ENCODE measurements at regions not wholly inside any gene's neighbourhood (a gene's known extent, or its start where the extent isn't known, plus 50 kb on each side); places are given as distances from the start of the nearest gene placed in this dataset.

DNA sequence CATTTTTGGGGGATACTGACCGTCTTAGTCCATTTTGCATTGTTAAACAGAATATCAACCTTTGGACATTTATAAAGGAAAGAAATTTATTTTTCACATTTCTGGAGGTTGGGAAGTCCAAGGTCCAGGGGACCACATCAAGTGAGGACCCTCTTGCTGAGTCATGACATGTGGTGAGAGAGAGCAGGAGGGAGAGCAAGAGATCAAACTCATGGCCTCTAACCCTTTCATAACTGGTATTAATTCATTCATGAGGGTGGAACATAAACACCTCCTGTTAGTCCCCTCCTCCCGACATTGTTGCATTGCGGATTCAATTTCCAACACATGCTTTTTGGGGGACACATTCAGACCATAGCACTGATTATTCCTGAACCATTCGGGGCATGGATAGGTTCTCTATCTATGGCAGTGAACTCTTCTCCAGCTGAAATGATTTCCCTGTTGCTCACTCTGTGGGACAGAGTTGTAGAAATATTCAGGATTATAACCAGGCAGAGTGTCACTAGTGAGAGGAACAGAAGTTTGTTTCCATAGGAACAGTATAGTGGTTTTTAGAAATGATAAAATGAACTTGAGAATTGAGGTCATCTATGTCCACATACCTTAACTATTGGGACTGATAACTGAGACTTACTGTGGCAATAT is 88.2 kb upstream of the OR9Q1 start:
- TF ChIP-seq, protein P1, sequence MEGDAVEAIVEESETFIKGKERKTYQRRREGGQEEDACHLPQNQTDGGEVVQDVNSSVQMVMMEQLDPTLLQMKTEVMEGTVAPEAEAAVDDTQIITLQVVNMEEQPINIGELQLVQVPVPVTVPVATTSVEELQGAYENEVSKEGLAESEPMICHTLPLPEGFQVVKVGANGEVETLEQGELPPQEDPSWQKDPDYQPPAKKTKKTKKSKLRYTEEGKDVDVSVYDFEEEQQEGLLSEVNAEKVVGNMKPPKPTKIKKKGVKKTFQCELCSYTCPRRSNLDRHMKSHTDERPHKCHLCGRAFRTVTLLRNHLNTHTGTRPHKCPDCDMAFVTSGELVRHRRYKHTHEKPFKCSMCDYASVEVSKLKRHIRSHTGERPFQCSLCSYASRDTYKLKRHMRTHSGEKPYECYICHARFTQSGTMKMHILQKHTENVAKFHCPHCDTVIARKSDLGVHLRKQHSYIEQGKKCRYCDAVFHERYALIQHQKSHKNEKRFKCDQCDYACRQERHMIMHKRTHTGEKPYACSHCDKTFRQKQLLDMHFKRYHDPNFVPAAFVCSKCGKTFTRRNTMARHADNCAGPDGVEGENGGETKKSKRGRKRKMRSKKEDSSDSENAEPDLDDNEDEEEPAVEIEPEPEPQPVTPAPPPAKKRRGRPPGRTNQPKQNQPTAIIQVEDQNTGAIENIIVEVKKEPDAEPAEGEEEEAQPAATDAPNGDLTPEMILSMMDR (IDR thresholded peaks at IDR 0.05): no peak
- TF ChIP-seq POLR2A (IDR thresholded peaks at IDR 0.05): no peak
- no peak for TF ChIP-seq POLR2AphosphoS5 (IDR thresholded peaks at IDR 0.05)
